Superior temporal gyrus (tissue), 1 donor: ENCODE measurements at regions not wholly inside any gene's neighbourhood (a gene's known extent, or its start where the extent isn't known, plus 50 kb on each side); places are given as distances from the start of the nearest gene placed in this dataset.

ENCODE experiments used
- DNase-seq: peaks from one replicate; pipeline ENCODE4 v3.0.0-alpha.2; 2016; ENCODE audit errors: extremely low spot score

DNA sequence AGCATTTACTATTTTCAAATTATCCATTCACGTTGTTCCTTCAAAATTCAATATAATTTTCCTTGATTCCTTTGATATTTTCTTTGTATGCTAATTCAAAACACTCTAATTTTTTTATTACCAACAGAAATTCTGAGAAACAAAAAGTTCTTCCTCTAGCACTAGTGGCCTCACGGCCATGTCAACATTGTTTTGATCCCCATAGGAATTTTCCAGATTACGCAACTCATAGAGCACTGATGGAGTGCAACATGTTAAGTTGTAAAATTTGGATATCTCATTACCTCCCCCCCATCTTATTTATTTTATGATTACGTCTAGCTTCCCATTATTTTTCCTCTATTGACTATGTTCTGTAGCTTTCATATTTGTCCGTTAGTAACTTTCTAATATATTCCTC lies 745.3 kb downstream of the TUSC7 start:
- no peak for DNase-seq

DNA sequence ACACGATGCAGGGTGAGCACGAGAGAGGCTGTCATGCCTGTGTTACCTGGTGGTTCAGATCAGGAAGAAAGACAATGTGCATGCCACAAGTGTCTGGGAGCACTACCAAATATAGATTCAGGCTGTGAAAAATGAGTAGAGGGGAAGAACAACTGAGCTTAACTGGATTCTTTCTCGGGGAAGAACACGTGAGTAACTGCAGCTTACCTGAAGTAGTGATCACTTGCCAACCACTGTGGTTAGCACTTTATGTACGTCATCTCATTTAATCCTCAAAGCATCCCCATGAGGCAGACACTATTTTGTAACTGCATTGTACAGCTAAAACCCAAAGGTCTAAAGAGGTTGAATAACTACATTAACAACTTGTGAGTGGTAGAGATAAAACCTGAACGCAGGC lies 746.2 kb downstream of the TUSC7 start:
- no peak for DNase-seq

DNA sequence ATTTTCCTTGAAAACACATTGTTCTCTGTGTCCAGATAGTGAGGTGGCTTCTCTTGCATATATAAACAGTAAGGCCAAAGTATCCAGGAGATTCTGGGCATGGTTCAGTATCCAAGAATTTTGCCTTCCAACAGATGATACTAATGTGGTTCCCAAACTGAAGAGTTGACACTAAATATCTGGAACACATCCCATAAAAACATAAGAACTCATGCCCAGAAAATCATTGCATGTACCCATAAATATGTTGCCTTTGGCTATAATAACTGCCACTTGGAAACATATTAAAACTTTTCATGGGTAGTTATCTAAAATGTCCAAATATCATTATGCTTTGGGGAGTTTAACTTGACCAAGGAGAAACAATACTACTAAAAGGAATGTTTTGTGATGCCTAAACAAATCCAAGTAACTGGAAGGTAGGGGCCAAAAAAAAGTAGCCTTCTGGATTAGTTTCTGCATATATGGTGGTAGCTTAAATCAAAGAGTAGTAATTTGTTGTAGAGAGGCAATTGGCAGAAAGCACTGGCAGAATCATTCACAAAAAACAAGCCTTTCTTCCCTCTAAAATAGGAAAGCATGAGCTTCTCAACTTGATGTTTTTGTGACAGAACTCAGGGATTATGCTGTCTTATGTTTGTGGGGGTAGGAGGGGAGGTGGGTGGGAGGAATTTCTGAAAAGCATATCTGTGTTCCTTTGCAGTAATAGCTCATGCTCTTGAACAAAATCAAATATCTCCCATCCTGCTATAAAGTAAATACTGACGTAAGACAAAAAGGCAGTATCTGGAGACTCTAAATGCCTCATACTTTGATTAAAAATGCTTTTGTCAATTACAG lies 753.9 kb downstream of the TUSC7 start:
- no peak for DNase-seq

DNA sequence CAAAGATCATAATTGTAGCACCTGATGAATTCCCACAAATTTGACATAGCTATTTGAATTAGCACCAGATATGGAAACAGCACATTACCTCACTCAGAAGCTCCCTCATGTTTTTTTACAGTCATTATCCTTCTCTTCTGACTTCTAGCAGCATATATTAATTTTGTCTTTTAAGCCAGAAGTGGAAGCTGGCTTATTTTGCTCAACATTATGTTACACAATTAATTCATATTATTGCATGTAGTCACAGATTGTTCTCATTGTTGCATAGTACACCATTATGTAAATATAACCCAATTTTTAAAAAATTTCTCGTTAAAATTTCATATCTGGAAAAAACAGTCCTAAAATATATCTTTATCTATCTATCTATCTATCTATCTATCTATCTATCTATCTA lies 762.3 kb downstream of the TUSC7 start:
- no peak for DNase-seq

DNA sequence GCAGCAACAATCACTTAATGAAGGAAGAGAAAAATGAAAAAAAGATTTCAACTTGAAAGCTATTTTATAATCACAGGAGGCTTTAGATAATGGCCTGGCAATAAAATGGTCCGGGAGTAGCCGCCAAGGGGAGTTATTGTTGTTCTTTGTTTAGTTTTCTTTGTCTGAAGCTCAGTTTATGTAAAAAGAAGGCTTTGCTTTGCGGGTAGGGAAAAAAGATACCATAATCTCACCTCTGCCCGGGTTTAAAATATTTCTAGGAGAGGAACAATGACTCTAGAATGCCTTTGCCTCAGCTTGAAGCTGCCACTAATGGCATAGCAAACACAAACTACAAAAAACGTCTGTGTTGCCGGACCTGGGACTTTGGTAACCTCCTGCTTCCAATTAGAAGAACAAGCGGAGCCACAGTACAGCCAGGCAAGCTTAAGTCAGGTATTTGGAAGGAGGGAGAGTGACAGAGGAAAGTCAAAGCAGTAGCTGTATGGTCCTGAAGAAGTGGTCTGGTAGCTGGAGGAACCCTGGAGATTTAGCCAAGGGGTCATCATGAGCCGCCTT lies 764.5 kb downstream of the TUSC7 start:
- no peak for DNase-seq

DNA sequence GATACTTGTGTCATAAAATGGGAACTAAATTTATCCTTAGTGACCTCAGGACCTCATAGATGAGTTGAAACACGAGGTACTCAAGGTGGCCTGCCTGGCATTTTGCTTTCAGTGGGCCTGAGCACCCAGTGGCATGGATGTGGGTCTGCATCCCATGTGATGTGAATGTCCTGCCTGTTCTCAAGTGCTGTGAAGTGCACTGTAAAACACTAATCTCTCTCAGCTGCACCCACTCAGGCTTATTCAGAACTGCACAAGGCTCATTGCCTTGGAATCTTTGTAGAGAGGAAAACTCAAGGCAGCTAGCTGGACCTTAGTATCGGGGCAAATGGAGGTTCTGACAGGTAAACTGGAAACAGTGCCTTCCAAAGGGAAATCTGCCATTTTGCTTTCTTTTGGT lies 767.0 kb downstream of the TUSC7 start:
- no peak for DNase-seq

DNA sequence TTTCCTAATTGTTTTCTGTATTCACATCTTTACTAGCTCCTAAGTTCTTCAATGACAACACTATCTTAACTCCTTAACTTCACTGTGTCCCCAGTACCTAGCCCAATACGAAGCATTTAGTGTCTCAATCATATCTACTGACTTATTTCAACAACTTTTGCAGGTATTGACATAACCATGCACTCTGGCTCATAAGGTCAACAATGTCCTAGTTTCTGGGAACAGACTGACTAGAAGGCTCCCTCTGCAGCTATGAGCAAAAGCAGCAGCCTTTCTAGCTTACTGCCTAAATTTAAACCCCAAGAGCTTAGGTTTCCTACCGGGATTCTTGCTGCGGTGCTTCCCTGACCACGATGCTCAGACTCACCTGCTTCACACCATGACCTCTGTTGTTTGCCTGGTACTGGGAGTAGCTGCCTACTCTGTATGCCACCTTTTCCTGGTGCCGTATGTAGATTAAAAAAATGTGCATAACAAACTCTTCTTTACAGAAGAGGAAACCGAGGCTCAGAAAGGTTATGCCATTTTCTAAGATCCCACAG lies 767.7 kb downstream of the TUSC7 start:
- DNase-seq = no peak

DNA sequence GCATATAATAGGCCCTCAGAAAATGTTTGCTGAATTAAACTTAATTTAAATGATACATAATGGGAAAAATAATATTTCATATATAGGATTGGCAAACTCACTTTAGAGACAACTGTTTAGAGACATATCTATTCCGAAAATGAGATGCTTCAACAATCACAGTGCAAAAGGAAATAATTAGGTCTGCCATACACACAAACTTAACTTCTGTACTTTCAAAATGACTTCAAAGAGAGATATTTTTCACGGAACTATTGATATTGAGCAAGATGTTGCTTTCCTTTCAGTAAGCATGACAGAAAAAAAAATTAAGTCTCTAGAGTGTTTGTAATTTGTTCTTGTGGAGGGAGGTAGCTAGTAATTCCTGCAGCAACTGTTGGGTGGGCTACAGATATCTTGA lies 769.5 kb downstream of the TUSC7 start:
- no peak for DNase-seq

DNA sequence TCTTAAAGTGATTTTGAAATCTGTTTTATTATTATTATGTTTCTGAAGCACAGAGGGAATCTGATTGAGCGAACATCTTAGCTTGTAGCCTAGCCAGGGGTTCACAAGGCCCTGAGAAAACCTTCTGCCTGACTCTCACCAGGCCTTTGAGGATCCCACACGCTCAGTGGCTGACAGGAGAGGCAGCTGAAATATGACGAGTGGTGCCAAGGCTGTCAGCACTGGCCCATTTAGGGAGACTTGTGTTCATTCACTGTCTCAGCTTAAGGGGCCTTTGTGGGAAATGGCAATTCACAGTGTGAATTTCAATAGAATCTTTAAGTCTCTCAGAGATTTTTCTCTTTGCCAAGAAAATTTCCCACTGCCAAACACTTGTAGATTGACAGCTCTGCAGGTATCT lies 770.9 kb downstream of the TUSC7 start:
- DNase-seq = no peak

DNA sequence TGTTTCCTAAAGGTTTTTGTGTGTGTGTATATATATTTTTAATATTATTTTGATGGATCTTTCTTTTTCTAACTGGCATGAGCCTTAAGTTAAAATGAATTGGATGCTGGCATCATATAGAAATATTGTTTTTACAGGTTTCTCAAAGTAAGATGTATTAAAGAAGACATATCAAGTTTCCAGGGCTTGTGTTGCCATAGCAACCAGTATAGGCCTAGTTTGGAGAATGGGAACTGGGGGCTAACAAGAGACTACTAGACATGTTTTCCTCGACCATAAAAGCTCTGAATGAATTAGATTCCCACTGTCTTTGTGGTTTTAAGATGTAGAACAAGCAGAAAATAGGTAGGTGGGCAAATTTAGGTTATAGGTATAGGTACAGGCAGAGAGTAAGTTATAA lies 771.4 kb downstream of the TUSC7 start:
- no peak for DNase-seq

DNA sequence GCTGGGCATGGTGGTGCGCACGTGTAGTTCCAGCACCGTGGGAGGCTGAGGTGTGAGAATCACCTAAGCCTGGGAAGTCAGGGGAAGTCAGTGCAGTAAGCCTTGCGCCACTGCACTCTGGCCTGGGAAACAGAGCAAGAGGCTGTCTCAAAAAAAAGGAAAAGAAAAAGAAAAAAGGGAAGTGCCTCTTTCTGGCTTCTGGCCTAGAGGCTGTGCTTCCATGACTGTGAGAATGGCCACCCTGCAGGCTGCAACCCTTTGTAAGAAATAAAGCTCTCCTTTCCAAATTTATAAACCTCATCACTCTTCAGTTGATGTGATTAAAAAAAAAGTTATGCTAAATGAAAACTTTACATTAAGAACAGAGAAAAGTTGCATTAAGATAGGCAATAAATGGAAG lies 774.3 kb downstream of the TUSC7 start:
- no peak for DNase-seq

DNA sequence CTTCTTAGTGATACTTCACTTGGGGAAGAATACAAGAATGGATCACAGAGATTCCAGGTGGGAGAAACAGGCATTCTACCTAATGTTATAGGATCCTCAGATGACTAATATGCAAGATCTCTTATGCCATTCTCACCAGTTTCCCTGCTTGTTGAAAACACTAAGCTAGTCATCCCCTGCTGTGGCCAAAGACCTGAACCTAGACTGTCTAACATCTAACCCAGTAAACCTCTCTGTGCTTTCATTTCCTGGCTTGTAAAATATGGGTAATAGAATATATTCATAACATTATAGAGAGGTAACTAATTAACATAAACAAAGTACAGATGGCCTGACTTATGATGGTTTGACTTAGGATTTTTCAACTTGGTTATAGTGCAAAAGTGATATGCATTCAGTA lies 776.3 kb downstream of the TUSC7 start:
- DNase-seq = no peak

DNA sequence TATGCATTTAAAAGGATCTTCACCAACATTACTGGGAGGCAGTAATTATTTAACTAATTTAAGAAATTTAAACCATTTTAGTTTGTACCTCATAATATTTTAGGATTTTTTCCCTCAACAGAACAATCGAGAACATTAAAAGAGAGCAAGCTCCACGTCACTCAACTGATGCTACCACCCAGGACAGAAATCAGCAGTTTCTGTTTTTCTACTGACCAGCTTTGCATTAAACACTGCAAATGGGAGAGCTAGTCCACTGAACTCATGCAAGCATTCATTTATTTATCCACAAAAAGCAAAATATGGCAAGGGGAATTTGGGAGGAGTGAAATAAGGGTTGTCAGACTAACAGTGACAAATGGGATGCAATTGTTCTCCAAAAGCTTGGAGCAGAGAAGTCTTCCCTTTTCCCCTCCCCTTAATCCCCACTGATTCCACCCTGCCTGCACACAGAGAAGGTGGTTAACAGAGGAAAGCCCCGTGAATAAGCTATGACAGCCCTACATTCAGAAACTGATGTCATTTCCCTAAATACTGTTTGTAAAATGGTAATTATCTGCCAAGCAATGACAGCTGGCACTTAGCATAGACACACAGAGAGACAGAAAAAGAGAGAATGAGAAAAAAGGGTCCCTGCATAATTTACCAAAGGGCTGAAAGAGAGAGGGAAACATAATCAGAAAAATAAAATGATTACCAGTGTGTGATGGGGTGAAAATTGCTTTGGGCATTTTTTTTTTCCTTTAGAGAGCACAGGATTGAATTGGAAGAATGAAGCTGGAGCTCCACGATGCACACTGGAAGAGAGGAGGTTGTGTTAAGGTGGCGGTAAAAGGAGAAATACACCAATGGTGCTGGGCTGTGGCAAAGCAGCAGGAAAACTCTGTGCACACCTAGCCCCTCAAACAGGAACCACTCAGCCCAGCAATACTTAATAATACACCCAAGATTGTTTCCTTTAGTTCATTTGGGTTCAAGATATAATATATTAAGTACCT lies 777.4 kb downstream of the TUSC7 start:
- no peak for DNase-seq

DNA sequence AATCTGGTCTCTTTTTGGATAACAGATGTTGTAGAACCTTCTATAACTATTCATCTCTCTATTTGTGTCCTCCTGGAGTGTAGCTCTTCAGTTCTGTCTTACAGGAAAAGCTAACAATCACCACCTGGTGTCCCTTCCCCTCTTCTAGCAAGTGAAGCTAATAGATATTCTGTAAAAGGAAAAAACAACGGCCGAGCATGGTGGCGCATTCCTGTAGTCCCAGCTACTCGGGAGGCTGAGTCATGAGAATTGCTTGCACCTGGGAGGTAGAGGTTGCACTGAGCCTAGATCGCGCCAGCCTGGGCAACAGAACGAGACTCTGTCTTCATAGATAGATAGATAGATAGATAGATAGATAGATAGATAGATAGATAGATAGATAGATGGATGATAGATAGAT lies 779.4 kb downstream of the TUSC7 start:
- no peak for DNase-seq

DNA sequence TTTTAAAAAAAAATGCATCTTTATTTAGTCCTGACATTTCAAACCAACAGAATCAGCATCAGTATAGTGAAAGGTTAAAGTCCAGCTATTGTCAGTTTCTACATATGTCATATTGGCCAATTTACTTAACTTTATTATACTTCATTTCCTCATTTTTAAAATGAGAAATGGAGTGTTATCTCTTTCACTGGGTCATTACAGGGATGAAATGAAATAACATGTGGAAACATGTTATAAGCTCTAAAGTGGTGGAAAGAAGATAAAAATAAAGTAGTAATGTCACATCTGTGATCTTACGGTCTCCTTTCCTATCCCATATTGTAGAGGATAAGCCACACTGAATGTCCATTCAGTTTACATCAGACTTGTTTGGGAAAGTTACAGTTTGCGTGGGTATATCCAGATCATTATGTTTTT lies 780.1 kb downstream of the TUSC7 start:
- no peak for DNase-seq

DNA sequence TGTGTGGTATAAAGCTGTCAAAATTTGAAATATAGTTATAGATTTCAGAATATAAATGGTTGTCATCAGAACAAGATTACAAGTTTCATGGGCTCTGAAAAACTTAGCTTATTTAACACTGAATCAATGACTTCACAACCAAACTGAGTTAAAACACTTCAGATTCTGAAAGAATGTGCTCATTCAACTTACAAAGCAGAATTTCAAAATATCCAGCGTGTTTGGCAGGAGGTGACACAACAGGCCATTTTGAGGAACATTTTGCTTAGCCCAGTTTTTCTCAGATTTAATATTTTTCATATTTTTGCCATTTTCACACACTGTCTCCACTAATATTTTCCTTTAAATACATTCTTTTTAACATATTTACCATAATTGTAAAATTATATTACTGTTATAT lies 781.1 kb downstream of the TUSC7 start:
- no peak for DNase-seq

DNA sequence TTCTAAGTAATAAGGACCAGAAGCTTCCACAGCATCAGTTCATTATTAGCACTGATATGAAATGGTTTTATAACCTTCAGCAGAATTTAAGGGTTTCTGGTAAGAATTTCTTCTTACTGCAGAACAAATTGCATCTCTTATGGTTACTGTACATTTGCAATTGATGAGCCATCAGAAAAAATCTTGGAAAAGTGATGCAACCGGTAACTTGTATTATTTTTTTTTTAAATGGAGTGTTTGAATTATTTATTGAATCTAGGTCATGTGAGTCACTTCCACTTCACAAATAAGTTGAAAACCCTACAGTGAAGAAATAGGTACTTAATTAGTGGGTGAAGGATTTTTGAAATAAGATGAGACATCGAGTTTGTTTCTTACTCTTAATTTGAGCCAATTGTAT lies 786.0 kb downstream of the TUSC7 start:
- DNase-seq = no peak

DNA sequence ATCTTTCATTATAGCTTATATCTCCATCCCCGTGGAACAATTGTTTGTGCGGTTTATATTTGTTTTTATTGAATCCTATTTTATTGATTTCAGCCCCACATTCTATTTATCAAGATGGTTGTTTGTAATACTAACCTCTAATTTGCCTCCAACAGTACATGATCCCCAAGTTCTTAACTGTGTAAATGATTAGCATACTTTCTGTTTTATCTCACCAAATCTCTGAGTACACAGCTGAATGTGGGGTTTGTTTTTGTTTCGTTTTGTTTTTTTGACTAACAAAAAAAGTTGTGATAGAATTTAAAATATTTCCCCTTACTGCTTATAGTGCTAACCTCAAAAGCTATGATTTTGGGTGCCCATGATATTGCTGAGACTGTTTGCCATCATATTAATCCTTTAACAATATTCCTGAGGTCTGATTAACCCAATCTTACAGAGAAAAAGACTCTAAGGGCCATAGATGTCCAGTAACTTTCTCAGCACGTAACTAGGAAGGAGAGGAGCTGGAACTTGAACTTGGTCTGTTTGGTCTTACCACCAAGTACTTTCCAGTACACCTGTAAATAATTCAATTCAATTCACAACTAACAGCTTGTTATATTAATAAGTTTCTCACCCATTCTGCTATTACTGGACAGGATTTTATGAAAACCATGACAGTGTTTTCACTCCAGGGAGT lies 789.8 kb downstream of the TUSC7 start:
- DNase-seq = no peak

DNA sequence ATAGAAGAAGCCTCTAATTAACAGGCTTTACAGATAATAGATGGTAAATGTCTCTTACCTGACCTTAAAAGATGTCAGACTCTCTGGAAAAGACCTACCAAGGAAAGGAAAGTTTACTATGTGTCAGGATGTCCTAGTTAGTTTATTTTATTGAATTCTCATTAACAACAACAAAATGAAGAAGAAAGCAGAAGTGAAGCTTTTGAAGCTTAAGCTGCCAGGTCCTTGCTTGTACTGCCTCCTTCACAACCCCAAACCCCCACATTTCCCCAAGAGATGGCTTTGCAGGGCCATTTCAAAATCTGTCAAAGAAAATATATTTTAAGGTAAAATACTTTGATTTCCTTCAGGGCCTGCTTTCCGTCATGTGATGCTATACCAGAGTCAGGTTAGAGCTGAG lies 798.4 kb downstream of the TUSC7 start:
- no peak for DNase-seq

DNA sequence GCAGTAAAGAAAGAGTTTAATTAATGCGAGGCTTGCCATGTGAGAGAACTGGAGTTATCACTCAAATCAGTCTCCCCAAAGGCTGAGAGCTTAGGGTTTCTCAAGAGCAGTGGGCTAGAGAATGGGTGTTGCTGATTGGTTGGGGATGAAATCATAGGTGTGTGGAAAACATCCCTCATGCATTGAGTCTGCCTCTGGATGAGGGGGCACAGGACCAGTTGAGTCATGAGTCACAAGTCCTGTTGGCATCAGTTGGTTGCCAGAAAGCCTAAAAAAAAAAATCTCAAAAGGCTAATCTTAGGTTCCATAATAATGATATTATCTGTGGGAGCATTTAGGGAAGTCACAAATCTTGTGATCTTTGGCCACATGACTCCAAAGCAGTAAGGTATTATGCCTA lies 800.3 kb downstream of the TUSC7 start:
- DNase-seq = no peak

DNA sequence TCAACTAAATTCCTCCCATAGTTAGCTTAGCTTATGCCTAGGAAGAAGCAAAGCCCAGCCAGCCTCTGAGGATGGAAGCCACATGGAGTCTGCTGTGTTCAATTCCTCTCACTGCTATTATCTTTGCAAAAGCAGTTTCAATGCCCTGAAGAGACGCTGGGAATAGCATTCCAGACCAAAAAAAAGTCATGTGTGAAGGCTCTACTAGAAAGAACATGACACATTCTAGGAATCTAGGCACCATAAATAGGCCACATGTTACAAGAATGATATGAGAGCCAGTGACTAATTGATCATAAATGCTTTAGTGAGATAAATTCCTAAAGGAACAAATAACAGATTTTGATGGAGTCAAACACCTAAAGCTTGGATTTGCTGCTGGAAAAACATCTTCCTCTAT lies 800.8 kb downstream of the TUSC7 start:
- DNase-seq = no peak

DNA sequence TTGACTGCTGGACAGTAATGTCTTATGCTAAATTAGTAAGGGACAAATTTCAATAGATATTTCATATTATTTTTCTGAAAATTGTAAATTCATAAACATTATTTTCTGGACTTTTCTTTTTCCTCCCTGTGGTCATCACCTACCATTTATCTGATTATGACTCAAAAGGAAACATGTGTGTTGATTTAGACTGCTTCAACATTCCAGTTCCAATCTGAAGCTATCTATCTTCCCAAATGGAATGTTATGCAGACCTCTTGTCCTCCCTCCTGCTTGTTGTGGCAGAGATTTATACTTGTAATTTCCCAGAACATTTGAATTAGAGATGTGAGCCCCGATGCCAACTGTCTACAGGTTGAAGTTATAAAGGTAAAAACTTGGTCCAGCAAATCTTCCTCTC lies 803.4 kb downstream of the TUSC7 start:
- no peak for DNase-seq
